GM12878 (cell line): ENCODE measurements at regions not wholly inside any gene's neighbourhood (a gene's known extent, or its start where the extent isn't known, plus 50 kb on each side); places are given as distances from the start of the nearest gene placed in this dataset.

Experiments used
- CHD2 ChIP-seq: IDR thresholded peaks from 2 replicates; pipeline ENCODE4 v1.6.1; 2011; ENCODE audit warnings: low read depth, low read length, improper control_type of control experiment, borderline replicate concordance
- POLR2AphosphoS5 ChIP-seq: IDR thresholded peaks from 2 replicates; pipeline ENCODE4 v1.6.1; 2011; ENCODE audit warnings: mild to moderate bottlenecking, low read length, inconsistent platforms
- RAD21 ChIP-seq: IDR thresholded peaks from 2 replicates; pipeline ENCODE4 v1.6.1; 2011; ENCODE audit warnings: mild to moderate bottlenecking, low read depth, low read length, moderate library complexity; ENCODE audit not compliant: insufficient read depth
- SMC3 ChIP-seq: IDR thresholded peaks from 2 replicates; pipeline ENCODE4 v1.6.1; 2011; ENCODE audit warnings: low read length, improper control_type of control experiment, borderline replicate concordance
- SREBF1 ChIP-seq: IDR thresholded peaks from 2 replicates; pipeline ENCODE4 v1.6.1; 2012; ENCODE audit warnings: mild to moderate bottlenecking, low read length
- SREBF2 ChIP-seq: IDR thresholded peaks from 2 replicates; pipeline ENCODE4 v1.6.1; 2012; ENCODE audit warnings: mild to moderate bottlenecking, low read length
- SRF ChIP-seq, 2 experiments: IDR thresholded peaks; 2 replicates each; pipeline ENCODE4 v1.6.1; 2011; ENCODE audit warnings: low read depth in 2 of 2, low read length in 2 of 2, mild to moderate bottlenecking in 1 of 2, moderate library complexity in 1 of 2
- TBL1XR1 ChIP-seq: IDR thresholded peaks from 2 replicates; pipeline ENCODE4 v1.6.1; 2012; ENCODE audit warnings: low read depth, low read length, improper control_type of control experiment
- TCF7 ChIP-seq: IDR thresholded peaks from 2 replicates; pipeline ENCODE4 v1.6.1; 2014; ENCODE audit warnings: antibody characterized with exemption, borderline replicate concordance
- ZNF274 ChIP-seq: IDR thresholded peaks from one replicate; pipeline ENCODE4 v1.8.0; 2011; ENCODE audit not compliant: insufficient read length, insufficient read depth
- TF ChIP-seq, protein P1 (sequence below): IDR thresholded peaks from 2 replicates; pipeline ENCODE4 v1.6.1; 2011; ENCODE audit warnings: low read depth, mild to moderate bottlenecking, low read length, moderate library complexity, borderline replicate concordance; ENCODE audit errors: extremely low read depth
- TF ChIP-seq, protein P2 (sequence below), 3 experiments: IDR thresholded peaks in 2 of 3; conservative IDR thresholded peaks in 1 of 3; 2 replicates each; pipeline ENCODE4 v1.5.1; 2011; ENCODE audit warnings: low read depth in 3 of 3, low read length in 3 of 3, mild to moderate bottlenecking in 3 of 3, control low read depth in 2 of 3, moderate library complexity in 2 of 3, inconsistent platforms in 1 of 3, mixed read lengths in 1 of 3; ENCODE audit not compliant: control insufficient read depth in 2 of 3, insufficient read depth in 1 of 3; ENCODE audit errors: extremely low read depth in 1 of 3

DNA sequence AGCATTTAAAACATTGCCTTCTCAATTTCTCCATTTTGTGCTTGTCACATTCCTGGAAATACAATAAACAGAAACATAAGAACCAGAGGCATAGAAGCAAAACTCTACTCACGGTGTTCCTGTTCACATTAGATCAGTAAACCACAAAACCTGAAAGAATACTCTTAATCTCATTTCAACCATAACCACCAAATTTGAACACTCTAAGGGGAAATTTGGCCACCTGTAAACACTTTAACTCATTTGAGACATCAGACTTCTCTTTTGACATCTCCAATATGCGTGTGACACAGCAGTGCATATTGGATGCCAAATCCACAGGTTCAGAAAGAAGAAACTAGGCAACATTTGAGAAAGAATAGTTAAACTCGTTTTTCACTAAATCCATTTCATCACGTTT is 153.8 kb upstream of the IRAK1BP1 start:
- TF ChIP-seq TBL1XR1, result no peak
- TF ChIP-seq, protein P1, sequence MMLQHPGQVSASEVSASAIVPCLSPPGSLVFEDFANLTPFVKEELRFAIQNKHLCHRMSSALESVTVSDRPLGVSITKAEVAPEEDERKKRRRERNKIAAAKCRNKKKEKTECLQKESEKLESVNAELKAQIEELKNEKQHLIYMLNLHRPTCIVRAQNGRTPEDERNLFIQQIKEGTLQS, result no peak
- TF ChIP-seq SRF (IDR thresholded peaks at IDR 0.05; ENCODE audit: low read depth in 2 of 2, low read length in 2 of 2), result no peak
- TF ChIP-seq CHD2, result no peak
- no peak for TF ChIP-seq ZNF274
- no peak for TF ChIP-seq RAD21
- TF ChIP-seq SREBF1, result no peak
- TF ChIP-seq, protein P2, sequence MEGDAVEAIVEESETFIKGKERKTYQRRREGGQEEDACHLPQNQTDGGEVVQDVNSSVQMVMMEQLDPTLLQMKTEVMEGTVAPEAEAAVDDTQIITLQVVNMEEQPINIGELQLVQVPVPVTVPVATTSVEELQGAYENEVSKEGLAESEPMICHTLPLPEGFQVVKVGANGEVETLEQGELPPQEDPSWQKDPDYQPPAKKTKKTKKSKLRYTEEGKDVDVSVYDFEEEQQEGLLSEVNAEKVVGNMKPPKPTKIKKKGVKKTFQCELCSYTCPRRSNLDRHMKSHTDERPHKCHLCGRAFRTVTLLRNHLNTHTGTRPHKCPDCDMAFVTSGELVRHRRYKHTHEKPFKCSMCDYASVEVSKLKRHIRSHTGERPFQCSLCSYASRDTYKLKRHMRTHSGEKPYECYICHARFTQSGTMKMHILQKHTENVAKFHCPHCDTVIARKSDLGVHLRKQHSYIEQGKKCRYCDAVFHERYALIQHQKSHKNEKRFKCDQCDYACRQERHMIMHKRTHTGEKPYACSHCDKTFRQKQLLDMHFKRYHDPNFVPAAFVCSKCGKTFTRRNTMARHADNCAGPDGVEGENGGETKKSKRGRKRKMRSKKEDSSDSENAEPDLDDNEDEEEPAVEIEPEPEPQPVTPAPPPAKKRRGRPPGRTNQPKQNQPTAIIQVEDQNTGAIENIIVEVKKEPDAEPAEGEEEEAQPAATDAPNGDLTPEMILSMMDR (IDR thresholded peaks at IDR 0.05 in 2 of 3, conservative IDR thresholded peaks at IDR 0.05 in 1 of 3; ENCODE audit: control insufficient read depth in 2 of 3, extremely low read depth in 1 of 3, insufficient read depth in 1 of 3, low read depth in 3 of 3, low read length in 3 of 3), result no peak
- no peak for TF ChIP-seq SMC3
- TF ChIP-seq TCF7, result no peak
- no peak for TF ChIP-seq POLR2AphosphoS5
- no peak for TF ChIP-seq SREBF2
